ENCODE measurements at regions not wholly inside any gene's neighbourhood (a gene's known extent, or its start where the extent isn't known, plus 50 kb on each side); places are given as distances from the start of the nearest gene placed in this dataset.

- ChIA-PET CTCF (no interaction called here), POLR2A (no interaction called here)
- H3K9me3 Mint-ChIP-seq = no peaks in the 10 kb centered on the region
Observed at GRCh38 chr5:82332886-82333615, 54.9 kb upstream of the RPS23 start.

GRCh38 chr5:82332064-82332855, 54.1 kb upstream of the RPS23 start:
- H3K27ac Mint-ChIP-seq = no peak overlapping the region
- H3K36me3 Mint-ChIP-seq (ENCODE audit: low read depth) = no peaks in the 10 kb centered on the region
- H3K4me3 Mint-ChIP-seq = no peak overlapping the region
- DNase-seq = no peak
- H3K9me3 Mint-ChIP-seq = no peaks in the 10 kb centered on the region
- peaks cover 3% of the 10 kb centered on the region for H3K27me3 Mint-ChIP-seq
- H3K4me1 Mint-ChIP-seq = no peaks in the 10 kb centered on the region
- ChIA-PET POLR2A (no interaction called here), CTCF (no interaction called here)

More at GRCh38 chr5:82332886-82333615, 54.9 kb upstream of the RPS23 start:
- DNase-seq = no peak
- H3K4me1 Mint-ChIP-seq = no peaks in the 10 kb centered on the region
- no peak overlapping the region for H3K27ac Mint-ChIP-seq
- peaks cover 3% of the 10 kb centered on the region for H3K27me3 Mint-ChIP-seq
- H3K36me3 Mint-ChIP-seq (ENCODE audit: low read depth) = no peaks in the 10 kb centered on the region
- H3K4me3 Mint-ChIP-seq = no peak overlapping the region

- ChIA-PET CTCF (interaction anchor here (1.2 kb wide), 1 partner anchor 19 kb away, joined by 3 read pairs; no protein-coding TSS in a partner anchor), POLR2A (interaction anchor here (0.9 kb wide), 1 partner anchor 1099 kb away, joined by 3 read pairs; no protein-coding TSS in a partner anchor)
- Mint-ChIP-seq H3K4me3 (no peak overlapping the region), H3K27ac (no peak overlapping the region), H3K27me3 (peaks cover 4% of the 10 kb centered on the region), H3K36me3 (ENCODE audit: low read depth) (no peaks in the 10 kb centered on the region), H3K9me3 (no peaks in the 10 kb centered on the region), H3K4me1 (no peaks in the 10 kb centered on the region)
- no peak for DNase-seq
Observed at GRCh38 chr5:82331557-82331956, 53.4 kb upstream of the RPS23 start.

- H3K36me3 Mint-ChIP-seq (ENCODE audit: low read depth) = no peaks in the 10 kb centered on the region
- DNase-seq = no peak
- no peaks in the 10 kb centered on the region for H3K9me3 Mint-ChIP-seq
- H3K4me1 Mint-ChIP-seq = no peaks in the 10 kb centered on the region
- H3K27ac Mint-ChIP-seq = no peak overlapping the region
- peaks cover 4% of the 10 kb centered on the region for H3K27me3 Mint-ChIP-seq
- ChIA-PET POLR2A (interaction anchor here (0.9 kb wide), 1 partner anchor 1100 kb away, joined by 3 read pairs; no protein-coding TSS in a partner anchor), CTCF (interaction anchor here (1.2 kb wide), 1 partner anchor 18 kb away, joined by 3 read pairs; no protein-coding TSS in a partner anchor)
- H3K4me3 Mint-ChIP-seq = no peak overlapping the region
Observed at GRCh38 chr5:82330530-82331270, 52.5 kb upstream of the RPS23 start.

- CTCF ChIA-PET = no interaction called here
- Mint-ChIP-seq H3K27ac (no peak overlapping the region), H3K9me3 (no peaks in the 10 kb centered on the region), H3K4me3 (no peak overlapping the region), H3K4me1 (no peaks in the 10 kb centered on the region), H3K36me3 (ENCODE audit: low read depth) (no peaks in the 10 kb centered on the region), H3K27me3 (peaks cover 9% of the 10 kb centered on the region)
- POLR2A ChIA-PET = no interaction called here
- DNase-seq = no peak
Observed at GRCh38 chr5:82329393-82329792, 51.2 kb upstream of the RPS23 start.
